ENCODE measurements at regions not wholly inside any gene's neighbourhood (a gene's known extent, or its start where the extent isn't known, plus 50 kb on each side); places are given as distances from the start of the nearest gene placed in this dataset.

GRCh38 chr3:72087420-72087819 lies 302.5 kb upstream of the PROK2 start:
- no peak overlapping the region for H3K4me3 ChIP-seq (ENCODE audit: low read depth, low read length)
- WGBS (ENCODE audit: insufficient coverage), result 94% methylated on average over 10 of the region's 10 CpGs
- peaks cover 2% of the 10 kb centered on the region for H3K4me1 ChIP-seq (ENCODE audit: control insufficient read depth, insufficient read depth, low read length)
- no peak for DNase-seq (ENCODE audit: low read depth in 4 of 6, low spot score in 6 of 6)
- peaks cover 2% of the 10 kb centered on the region for H3K36me3 ChIP-seq (ENCODE audit: control insufficient read depth, insufficient read depth, low read length)
- no peaks in the 10 kb centered on the region for H3K27me3 ChIP-seq (ENCODE audit: control insufficient read depth, insufficient read depth, low read length)
- H3K9me3 ChIP-seq (ENCODE audit: control insufficient read depth, insufficient read depth, low read length), result no peaks in the 10 kb centered on the region
- H3K27ac ChIP-seq (ENCODE audit: low read depth, low read length), result no peak overlapping the region

- Histone ChIP-seq H3K36me3 (ENCODE audit: control insufficient read depth, insufficient read depth, low read length) (peaks cover 2% of the 10 kb centered on the region), H3K9me3 (ENCODE audit: control insufficient read depth, insufficient read depth, low read length) (no peaks in the 10 kb centered on the region), H3K27ac (ENCODE audit: low read depth, low read length) (no peak overlapping the region), H3K4me1 (ENCODE audit: control insufficient read depth, insufficient read depth, low read length) (peaks cover 2% of the 10 kb centered on the region), H3K27me3 (ENCODE audit: control insufficient read depth, insufficient read depth, low read length) (no peaks in the 10 kb centered on the region), H3K4me3 (ENCODE audit: low read depth, low read length) (no peak overlapping the region)
- 92% methylated on average over 10 of the region's 11 CpGs for WGBS (ENCODE audit: insufficient coverage)
- DNase-seq (ENCODE audit: low read depth in 4 of 6, low spot score in 6 of 6), result no peak
Observed at GRCh38 chr3:72086743-72087087, 301.8 kb upstream of the PROK2 start.

- H3K36me3 ChIP-seq (ENCODE audit: control insufficient read depth, insufficient read depth, low read length), result peaks cover 2% of the 10 kb centered on the region
- H3K4me3 ChIP-seq (ENCODE audit: low read depth, low read length), result no peak overlapping the region
- WGBS (ENCODE audit: insufficient coverage), result 82% methylated on average over 2 of the region's 5 CpGs
- peaks cover 2% of the 10 kb centered on the region for H3K4me1 ChIP-seq (ENCODE audit: control insufficient read depth, insufficient read depth, low read length)
- DNase-seq (ENCODE audit: low read depth in 4 of 6, low spot score in 6 of 6), result peak in 1 of 6 donors; percentile 38
- H3K27ac ChIP-seq (ENCODE audit: low read depth, low read length), result no peak overlapping the region
- no peaks in the 10 kb centered on the region for H3K9me3 ChIP-seq (ENCODE audit: control insufficient read depth, insufficient read depth, low read length)
- H3K27me3 ChIP-seq (ENCODE audit: control insufficient read depth, insufficient read depth, low read length), result no peaks in the 10 kb centered on the region
Observed at GRCh38 chr3:72086042-72086742, 301.2 kb upstream of the PROK2 start.

GRCh38 chr3:72085036-72085435 lies 300.1 kb upstream of the PROK2 start:
- DNase-seq (ENCODE audit: low read depth in 4 of 6, low spot score in 6 of 6), result no peak
- no peak overlapping the region for H3K4me3 ChIP-seq (ENCODE audit: low read depth, low read length)
- H3K4me1 ChIP-seq (ENCODE audit: control insufficient read depth, insufficient read depth, low read length), result no peaks in the 10 kb centered on the region
- WGBS (ENCODE audit: insufficient coverage), result 97% methylated on average over 6 of the region's 6 CpGs
- peaks cover 2% of the 10 kb centered on the region for H3K36me3 ChIP-seq (ENCODE audit: control insufficient read depth, insufficient read depth, low read length)
- no peaks in the 10 kb centered on the region for H3K27me3 ChIP-seq (ENCODE audit: control insufficient read depth, insufficient read depth, low read length)
- H3K27ac ChIP-seq (ENCODE audit: low read depth, low read length), result no peak overlapping the region
- no peaks in the 10 kb centered on the region for H3K9me3 ChIP-seq (ENCODE audit: control insufficient read depth, insufficient read depth, low read length)

- 67% methylated on average over 3 of the region's 10 CpGs for WGBS (ENCODE audit: insufficient coverage)
- Histone ChIP-seq H3K27ac (ENCODE audit: low read depth, low read length) (no peak overlapping the region), H3K4me3 (ENCODE audit: low read depth, low read length) (no peak overlapping the region), H3K36me3 (ENCODE audit: control insufficient read depth, insufficient read depth, low read length) (peaks cover 2% of the 10 kb centered on the region), H3K4me1 (ENCODE audit: control insufficient read depth, insufficient read depth, low read length) (peaks cover 4% of the 10 kb centered on the region), H3K9me3 (ENCODE audit: control insufficient read depth, insufficient read depth, low read length) (no peaks in the 10 kb centered on the region), H3K27me3 (ENCODE audit: control insufficient read depth, insufficient read depth, low read length) (no peaks in the 10 kb centered on the region)
- DNase-seq (ENCODE audit: low read depth in 4 of 6, low spot score in 6 of 6), result no peak
Observed at GRCh38 chr3:72082776-72083462, 298.0 kb upstream of the PROK2 start.

- Histone ChIP-seq H3K27me3 (ENCODE audit: control insufficient read depth, insufficient read depth, low read length) (no peaks in the 10 kb centered on the region), H3K36me3 (ENCODE audit: control insufficient read depth, insufficient read depth, low read length) (no peaks in the 10 kb centered on the region), H3K4me3 (ENCODE audit: low read depth, low read length) (no peak overlapping the region), H3K4me1 (ENCODE audit: control insufficient read depth, insufficient read depth, low read length) (peaks cover 4% of the 10 kb centered on the region), H3K27ac (ENCODE audit: low read depth, low read length) (no peak overlapping the region), H3K9me3 (ENCODE audit: control insufficient read depth, insufficient read depth, low read length) (no peaks in the 10 kb centered on the region)
- 46% methylated on average over 5 of the region's 8 CpGs for WGBS (ENCODE audit: insufficient coverage)
- peak in 1 of 6 donors; percentile 27 for DNase-seq (ENCODE audit: low read depth in 4 of 6, low spot score in 6 of 6)
Observed at GRCh38 chr3:72082186-72082715, 297.3 kb upstream of the PROK2 start.

GRCh38 chr3:72081471-72082185 lies 296.7 kb upstream of the PROK2 start:
- Histone ChIP-seq H3K27me3 (ENCODE audit: control insufficient read depth, insufficient read depth, low read length) (no peaks in the 10 kb centered on the region), H3K27ac (ENCODE audit: low read depth, low read length) (no peak overlapping the region), H3K4me3 (ENCODE audit: low read depth, low read length) (no peak overlapping the region), H3K9me3 (ENCODE audit: control insufficient read depth, insufficient read depth, low read length) (no peaks in the 10 kb centered on the region), H3K4me1 (ENCODE audit: control insufficient read depth, insufficient read depth, low read length) (peaks cover 4% of the 10 kb centered on the region), H3K36me3 (ENCODE audit: control insufficient read depth, insufficient read depth, low read length) (no peaks in the 10 kb centered on the region)
- no peak for DNase-seq (ENCODE audit: low read depth in 4 of 6, low spot score in 6 of 6)
- WGBS (ENCODE audit: insufficient coverage), result 87% methylated on average over 2 of the region's 6 CpGs

GRCh38 chr3:72080800-72081199 lies 295.9 kb upstream of the PROK2 start:
- no peak overlapping the region for H3K4me3 ChIP-seq (ENCODE audit: low read depth, low read length)
- no peak for DNase-seq (ENCODE audit: low read depth in 4 of 6, low spot score in 6 of 6)
- H3K36me3 ChIP-seq (ENCODE audit: control insufficient read depth, insufficient read depth, low read length), result no peaks in the 10 kb centered on the region
- H3K27ac ChIP-seq (ENCODE audit: low read depth, low read length), result no peak overlapping the region
- H3K9me3 ChIP-seq (ENCODE audit: control insufficient read depth, insufficient read depth, low read length), result no peaks in the 10 kb centered on the region
- peaks cover 4% of the 10 kb centered on the region for H3K4me1 ChIP-seq (ENCODE audit: control insufficient read depth, insufficient read depth, low read length)
- WGBS (ENCODE audit: insufficient coverage), result 93% methylated on average over 3 of the region's 5 CpGs
- no peaks in the 10 kb centered on the region for H3K27me3 ChIP-seq (ENCODE audit: control insufficient read depth, insufficient read depth, low read length)

- Histone ChIP-seq H3K4me3 (ENCODE audit: low read depth, low read length) (no peak overlapping the region), H3K36me3 (ENCODE audit: control insufficient read depth, insufficient read depth, low read length) (no peaks in the 10 kb centered on the region), H3K27ac (ENCODE audit: low read depth, low read length) (no peak overlapping the region), H3K27me3 (ENCODE audit: control insufficient read depth, insufficient read depth, low read length) (no peaks in the 10 kb centered on the region), H3K9me3 (ENCODE audit: control insufficient read depth, insufficient read depth, low read length) (no peaks in the 10 kb centered on the region), H3K4me1 (ENCODE audit: control insufficient read depth, insufficient read depth, low read length) (peaks cover 4% of the 10 kb centered on the region)
- no peak for DNase-seq (ENCODE audit: low read depth in 4 of 6, low spot score in 6 of 6)
- no CpG with 5 or more reads among the region's 3 CpGs for WGBS (ENCODE audit: insufficient coverage)
Observed at GRCh38 chr3:72080095-72080494, 295.1 kb upstream of the PROK2 start.
